HFFc6 (cell line): ENCODE measurements at regions not wholly inside any gene's neighbourhood (a gene's known extent, or its start where the extent isn't known, plus 50 kb on each side); places are given as distances from the start of the nearest gene placed in this dataset.

Experiments
- DNase-seq: peaks from one replicate; pipeline ENCODE4 v3.0.0-alpha.2; 2018
- H3K27ac Mint-ChIP-seq: 2 replicates; pipeline ENCODE4 v1.8.0; 2020; ENCODE audit warnings: mild to moderate bottlenecking, mixed read lengths
- H3K27me3 Mint-ChIP-seq: 2 replicates; pipeline ENCODE4 v1.8.0; 2021; ENCODE audit warnings: mild to moderate bottlenecking, moderate library complexity, mixed read lengths; ENCODE audit not compliant: insufficient read depth
- H3K36me3 Mint-ChIP-seq: 2 replicates; pipeline ENCODE4 v1.8.0; 2021; ENCODE audit warnings: low read depth, mixed read lengths
- H3K4me1 Mint-ChIP-seq: 2 replicates; pipeline ENCODE4 v1.8.0; 2020; ENCODE audit warnings: low read depth, mixed read lengths
- H3K4me3 Mint-ChIP-seq: 2 replicates; pipeline ENCODE4 v1.8.0; 2020; ENCODE audit warnings: mild to moderate bottlenecking, moderate library complexity, mixed read lengths
- H3K9me3 Mint-ChIP-seq: 2 replicates; pipeline ENCODE4 v1.8.0; 2020; ENCODE audit warnings: mild to moderate bottlenecking, mixed read lengths
- CTCF ChIP-seq: fragments of 200-600 bp; sonication (generic); IDR thresholded peaks from 2 replicates; pipeline ENCODE4 v1.5.0; 2021; ENCODE audit warnings: antibody characterized with exemption, mild to moderate bottlenecking

GRCh38 chr2:66915237-66915636 lies 480.3 kb downstream of the MEIS1 start:
- Mint-ChIP-seq H3K27ac (peak overlapping the region; percentile 61), H3K4me1 (peaks cover 25% of the 10 kb centered on the region), H3K9me3 (no peaks in the 10 kb centered on the region), H3K36me3 (peaks cover 10% of the 10 kb centered on the region), H3K4me3 (no peak overlapping the region), H3K27me3 (no peaks in the 10 kb centered on the region)
- peak; percentile 17 for DNase-seq
- TF ChIP-seq CTCF = no peak

GRCh38 chr2:66919286-66919685 lies 477.8 kb upstream of the ETAA1 start:
- 0 out of 2 replicates have a peak, but pooled peaks have one; percentile 17 for TF ChIP-seq CTCF
- no peak overlapping the region for H3K4me3 Mint-ChIP-seq
- H3K9me3 Mint-ChIP-seq = no peaks in the 10 kb centered on the region
- no peak overlapping the region for H3K27ac Mint-ChIP-seq
- no peaks in the 10 kb centered on the region for H3K27me3 Mint-ChIP-seq
- peaks cover 29% of the 10 kb centered on the region for H3K4me1 Mint-ChIP-seq
- peaks cover 5% of the 10 kb centered on the region for H3K36me3 Mint-ChIP-seq
- DNase-seq = no peak

- no peak for DNase-seq
- H3K27me3 Mint-ChIP-seq = no peaks in the 10 kb centered on the region
- H3K36me3 Mint-ChIP-seq = peaks cover 5% of the 10 kb centered on the region
- H3K9me3 Mint-ChIP-seq = no peaks in the 10 kb centered on the region
- peaks cover 29% of the 10 kb centered on the region for H3K4me1 Mint-ChIP-seq
- H3K4me3 Mint-ChIP-seq = no peak overlapping the region
- no peak for TF ChIP-seq CTCF
- H3K27ac Mint-ChIP-seq = no peak overlapping the region
Observed at GRCh38 chr2:66920415-66920814, 476.7 kb upstream of the ETAA1 start.

- Mint-ChIP-seq H3K4me3 (no peak overlapping the region), H3K27me3 (no peaks in the 10 kb centered on the region), H3K36me3 (no peaks in the 10 kb centered on the region), H3K9me3 (no peaks in the 10 kb centered on the region), H3K4me1 (peaks cover 36% of the 10 kb centered on the region), H3K27ac (no peak overlapping the region)
- no peak for TF ChIP-seq CTCF
- peak; percentile 57 for DNase-seq
Observed at GRCh38 chr2:66925128-66925527, 472.0 kb upstream of the ETAA1 start.

- DNase-seq = no peak
- Mint-ChIP-seq H3K4me1 (peaks cover 45% of the 10 kb centered on the region), H3K9me3 (no peaks in the 10 kb centered on the region), H3K27me3 (no peaks in the 10 kb centered on the region), H3K36me3 (no peaks in the 10 kb centered on the region), H3K27ac (no peak overlapping the region), H3K4me3 (no peak overlapping the region)
- TF ChIP-seq CTCF = no peak
Observed at GRCh38 chr2:66926594-66927112, 470.5 kb upstream of the ETAA1 start.
